DND-41 (cell line): ENCODE measurements at regions not wholly inside any gene's neighbourhood (a gene's known extent, or its start where the extent isn't known, plus 50 kb on each side); places are given as distances from the start of the nearest gene placed in this dataset.

Experiments used
- ATAC-seq: fragments of 200-7000 bp; cut with Tn5 transposase; 3 replicates; pipeline ENCODE4 v1.9.1; 2021; ENCODE audit warnings: low read depth; ENCODE audit not compliant: insufficient read depth
- DNase-seq: peaks from one replicate; pipeline ENCODE4 v3.0.0-alpha.2; 2020
- H2AFZ ChIP-seq: 2 replicates; pipeline ENCODE4 v1.6.0; 2012; ENCODE audit warnings: low read depth, low read length
- H3K27ac ChIP-seq: 2 replicates; pipeline ENCODE4 v1.5.1; 2012; ENCODE audit warnings: low read length, inconsistent platforms
- H3K27me3 ChIP-seq: fragments of 200-600 bp; sonication (generic); 2 replicates; pipeline ENCODE4 v1.6.0; 2012; ENCODE audit warnings: low read length, mild to moderate bottlenecking, inconsistent platforms; ENCODE audit not compliant: insufficient read depth, poor library complexity
- H3K36me3 ChIP-seq: 2 replicates; pipeline ENCODE4 v1.5.1; 2012; ENCODE audit warnings: low read length, inconsistent platforms; ENCODE audit not compliant: insufficient read depth
- H3K4me1 ChIP-seq: 2 replicates; pipeline ENCODE4 v1.5.1; 2012; ENCODE audit warnings: mild to moderate bottlenecking, low read length; ENCODE audit not compliant: insufficient read depth
- H3K4me2 ChIP-seq: 2 replicates; pipeline ENCODE4 v1.6.0; 2012; ENCODE audit warnings: mild to moderate bottlenecking, moderate library complexity, low read length, inconsistent platforms; ENCODE audit not compliant: insufficient read depth
- H3K4me3 ChIP-seq, 2 experiments: fragments of 200-600 bp in 1 of 2; shearing (Covaris generic) in 1 of 2; 2 replicates each; pipeline ENCODE4 v1.5.1; 2012 to 2016; ENCODE audit warnings: inconsistent platforms in 2 of 2, low read length in 2 of 2, mild to moderate bottlenecking in 2 of 2, low read depth in 1 of 2, moderate library complexity in 1 of 2
- H3K79me2 ChIP-seq: 2 replicates; pipeline ENCODE4 v1.6.0; 2012; ENCODE audit warnings: low read length, inconsistent platforms; ENCODE audit not compliant: insufficient read depth
- H3K9ac ChIP-seq: 2 replicates; pipeline ENCODE4 v1.6.0; 2012; ENCODE audit warnings: low read depth, mild to moderate bottlenecking, inconsistent platforms, low read length, moderate library complexity
- H3K9me3 ChIP-seq: 2 replicates; pipeline ENCODE4 v1.5.1; 2012; ENCODE audit warnings: low read length, moderate library complexity, mild to moderate bottlenecking, inconsistent platforms; ENCODE audit not compliant: insufficient read depth, severe bottlenecking
- H4K20me1 ChIP-seq: 2 replicates; pipeline ENCODE4 v1.6.0; 2012; ENCODE audit warnings: low read length; ENCODE audit not compliant: insufficient read depth
- EZH2 ChIP-seq: IDR thresholded peaks from 3 replicates; pipeline ENCODE4 v1.6.1; 2012; ENCODE audit warnings: borderline replicate concordance, low read depth, mild to moderate bottlenecking, moderate library complexity, low read length, inconsistent platforms; ENCODE audit not compliant: severe bottlenecking
- TF ChIP-seq, protein P1 (sequence below): IDR thresholded peaks from 2 replicates; pipeline ENCODE4 v1.5.1; 2012; ENCODE audit warnings: borderline replicate concordance, low read length, moderate library complexity, mild to moderate bottlenecking; ENCODE audit not compliant: poor library complexity, severe bottlenecking; ENCODE audit errors: extremely low read depth

- TF ChIP-seq, protein P1, sequence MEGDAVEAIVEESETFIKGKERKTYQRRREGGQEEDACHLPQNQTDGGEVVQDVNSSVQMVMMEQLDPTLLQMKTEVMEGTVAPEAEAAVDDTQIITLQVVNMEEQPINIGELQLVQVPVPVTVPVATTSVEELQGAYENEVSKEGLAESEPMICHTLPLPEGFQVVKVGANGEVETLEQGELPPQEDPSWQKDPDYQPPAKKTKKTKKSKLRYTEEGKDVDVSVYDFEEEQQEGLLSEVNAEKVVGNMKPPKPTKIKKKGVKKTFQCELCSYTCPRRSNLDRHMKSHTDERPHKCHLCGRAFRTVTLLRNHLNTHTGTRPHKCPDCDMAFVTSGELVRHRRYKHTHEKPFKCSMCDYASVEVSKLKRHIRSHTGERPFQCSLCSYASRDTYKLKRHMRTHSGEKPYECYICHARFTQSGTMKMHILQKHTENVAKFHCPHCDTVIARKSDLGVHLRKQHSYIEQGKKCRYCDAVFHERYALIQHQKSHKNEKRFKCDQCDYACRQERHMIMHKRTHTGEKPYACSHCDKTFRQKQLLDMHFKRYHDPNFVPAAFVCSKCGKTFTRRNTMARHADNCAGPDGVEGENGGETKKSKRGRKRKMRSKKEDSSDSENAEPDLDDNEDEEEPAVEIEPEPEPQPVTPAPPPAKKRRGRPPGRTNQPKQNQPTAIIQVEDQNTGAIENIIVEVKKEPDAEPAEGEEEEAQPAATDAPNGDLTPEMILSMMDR = no peak
- TF ChIP-seq EZH2 = no peak
- ATAC-seq (no peak), DNase-seq (no peak)
- Histone ChIP-seq H4K20me1 (no peaks in the 10 kb centered on the region), H3K36me3 (no peaks in the 10 kb centered on the region), H3K4me2 (no peak overlapping the region), H3K4me3 (no peak overlapping the region), H3K9ac (no peak overlapping the region), H3K4me1 (no peaks in the 10 kb centered on the region), H3K9me3 (no peaks in the 10 kb centered on the region), H3K27me3 (peaks cover 16% of the 10 kb centered on the region), H3K27ac (no peak overlapping the region), H2AFZ (no peak overlapping the region), H3K79me2 (no peaks in the 10 kb centered on the region)
These were observed 137.4 kb upstream of the GRIK3 start for GRCh38 chr1:37171691-37172090.

DNA sequence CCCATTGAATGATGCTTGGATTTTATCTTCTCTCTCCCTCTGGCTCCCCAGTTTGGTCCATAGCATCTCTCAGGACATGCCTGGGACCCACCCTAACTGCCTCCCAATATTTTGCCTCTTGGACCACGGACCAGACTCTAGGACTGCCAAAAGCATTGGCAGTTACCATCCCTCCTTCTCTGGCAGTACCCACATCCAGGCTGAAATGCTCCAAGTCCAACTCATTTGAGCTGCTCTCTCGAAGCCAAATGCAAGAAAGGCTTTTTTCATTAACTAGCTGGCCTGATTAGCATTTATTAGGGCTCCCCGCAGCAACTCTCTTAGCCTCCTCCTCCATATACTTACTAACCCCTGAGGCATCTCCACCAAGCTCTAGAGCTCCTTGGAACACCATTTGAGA is 140.0 kb upstream of the GRIK3 start:
- Histone ChIP-seq H3K9ac (no peak overlapping the region), H3K4me1 (no peaks in the 10 kb centered on the region), H3K36me3 (no peaks in the 10 kb centered on the region), H3K27me3 (peaks cover 16% of the 10 kb centered on the region), H3K4me3 (no peak overlapping the region), H3K27ac (no peak overlapping the region), H4K20me1 (peaks cover 2% of the 10 kb centered on the region; the same call in 1 of the 2 replicates), H3K4me2 (no peak overlapping the region), H2AFZ (no peak overlapping the region), H3K79me2 (no peaks in the 10 kb centered on the region), H3K9me3 (no peaks in the 10 kb centered on the region)
- ATAC-seq (no peak), DNase-seq (no peak)
- no peak for TF ChIP-seq EZH2
- TF ChIP-seq, protein P1 = no peak

- ATAC-seq (no peak), DNase-seq (no peak)
- no peaks in the 10 kb centered on the region for H3K79me2 ChIP-seq
- no peak overlapping the region for H3K4me2 ChIP-seq
- TF ChIP-seq EZH2 = no peak
- TF ChIP-seq, protein P1 = no peak
- H3K4me3 ChIP-seq = no peak overlapping the region
- H3K27ac ChIP-seq = no peak overlapping the region
- H3K27me3 ChIP-seq = peaks cover 13% of the 10 kb centered on the region
- H3K36me3 ChIP-seq = no peaks in the 10 kb centered on the region
- H3K9ac ChIP-seq = no peak overlapping the region
- no peaks in the 10 kb centered on the region for H3K9me3 ChIP-seq
- H2AFZ ChIP-seq = no peak overlapping the region
- peaks cover 2% of the 10 kb centered on the region; the same call in 1 of the 2 replicates for H4K20me1 ChIP-seq
- no peaks in the 10 kb centered on the region for H3K4me1 ChIP-seq
These were observed 140.6 kb upstream of the GRIK3 start for GRCh38 chr1:37174876-37175275.

GRCh38 chr1:37175666-37176215 is 141.4 kb upstream of the GRIK3 start:
- H3K79me2 ChIP-seq = no peaks in the 10 kb centered on the region
- no peak overlapping the region for H3K9ac ChIP-seq
- H4K20me1 ChIP-seq = peaks cover 2% of the 10 kb centered on the region; the same call in 1 of the 2 replicates
- no peak overlapping the region for H3K4me2 ChIP-seq
- no peak for ATAC-seq
- no peak overlapping the region for H2AFZ ChIP-seq
- no peak for DNase-seq
- no peaks in the 10 kb centered on the region for H3K9me3 ChIP-seq
- H3K36me3 ChIP-seq = no peaks in the 10 kb centered on the region
- no peaks in the 10 kb centered on the region for H3K4me1 ChIP-seq
- H3K4me3 ChIP-seq = no peak overlapping the region
- no peak overlapping the region for H3K27ac ChIP-seq
- TF ChIP-seq EZH2 = no peak
- TF ChIP-seq, protein P1 = no peak
- H3K27me3 ChIP-seq = peaks cover 11% of the 10 kb centered on the region
